ENCODE measurements at regions not wholly inside any gene's neighbourhood (a gene's known extent, or its start where the extent isn't known, plus 50 kb on each side); places are given as distances from the start of the nearest gene placed in this dataset.
"Not testable (repeated sequence)": the region's sequence is repeated elsewhere in the genome, so short reads cannot be mapped to it uniquely, and the experiment has no call there.

GRCh38 chr3:197406266-197406665 lies 107.9 kb upstream of the DLG1 start:
- DNase-seq (ENCODE audit: low spot score), result no peak

- no peak for DNase-seq (ENCODE audit: low spot score)
These were observed 106.3 kb upstream of the DLG1 start for GRCh38 chr3:197404754-197405153.

GRCh38 chr3:197404030-197404429 lies 105.6 kb upstream of the DLG1 start:
- no peak for DNase-seq (ENCODE audit: low spot score)

- DNase-seq (ENCODE audit: low spot score), result not testable (repeated sequence)
These were observed 104.0 kb upstream of the DLG1 start for GRCh38 chr3:197402401-197402800.

- DNase-seq (ENCODE audit: low spot score), result no peak
These were observed 101.1 kb upstream of the DLG1 start for GRCh38 chr3:197399486-197399885.

GRCh38 chr3:197398286-197398878 lies 100.0 kb upstream of the DLG1 start:
- DNase-seq (ENCODE audit: low spot score), result no peak

GRCh38 chr3:197397838-197398237 lies 99.4 kb upstream of the DLG1 start:
- DNase-seq (ENCODE audit: low spot score), result no peak

GRCh38 chr3:197394464-197395321 lies 96.3 kb upstream of the DLG1 start:
- peak; percentile 32 for DNase-seq (ENCODE audit: low spot score)

- DNase-seq (ENCODE audit: low spot score), result not testable (repeated sequence)
These were observed 95.7 kb upstream of the DLG1 start for GRCh38 chr3:197394126-197394463.

GRCh38 chr3:197393711-197394110 lies 95.3 kb upstream of the DLG1 start:
- DNase-seq (ENCODE audit: low spot score), result no peak

- DNase-seq (ENCODE audit: low spot score), result no peak
These were observed 94.5 kb upstream of the DLG1 start for GRCh38 chr3:197392961-197393360.

- no peak for DNase-seq (ENCODE audit: low spot score)
These were observed 83.0 kb upstream of the DLG1 start for GRCh38 chr3:197381371-197381770.

GRCh38 chr3:197380786-197381185 lies 82.4 kb upstream of the DLG1 start:
- DNase-seq (ENCODE audit: low spot score), result no peak

- DNase-seq (ENCODE audit: low spot score), result no peak
These were observed 80.7 kb upstream of the DLG1 start for GRCh38 chr3:197378985-197379718.

GRCh38 chr3:197376735-197377555 lies 78.5 kb upstream of the DLG1 start:
- no peak for DNase-seq (ENCODE audit: low spot score)

- DNase-seq (ENCODE audit: low spot score), result no peak
These were observed 77.6 kb upstream of the DLG1 start for GRCh38 chr3:197376020-197376419.

GRCh38 chr3:197375001-197375441 lies 76.6 kb upstream of the DLG1 start:
- DNase-seq (ENCODE audit: low spot score), result no peak

- no peak for DNase-seq (ENCODE audit: low spot score)
These were observed 74.7 kb upstream of the DLG1 start for GRCh38 chr3:197373096-197373495.

GRCh38 chr3:197372047-197372661 lies 73.7 kb upstream of the DLG1 start:
- peak; percentile 72 for DNase-seq (ENCODE audit: low spot score)

- DNase-seq (ENCODE audit: low spot score), result no peak
These were observed 73.2 kb upstream of the DLG1 start for GRCh38 chr3:197371591-197372046.

GRCh38 chr3:197369545-197369944 lies 71.1 kb upstream of the DLG1 start:
- no peak for DNase-seq (ENCODE audit: low spot score)

GRCh38 chr3:197368821-197369220 lies 70.4 kb upstream of the DLG1 start:
- DNase-seq (ENCODE audit: low spot score), result no peak

Measured in hepatic stellate cell (primary cell).